ELR (cell line): ENCODE measurements at regions not wholly inside any gene's neighbourhood (a gene's known extent, or its start where the extent isn't known, plus 50 kb on each side); places are given as distances from the start of the nearest gene placed in this dataset.
A peak's percentile ranks its signal among the peaks of the same experiment; 100 is the strongest.
"Not testable (repeated sequence)": the region's sequence is repeated elsewhere in the genome, so short reads cannot be mapped to it uniquely, and the experiment has no call there.

Source experiments
- DNase-seq: peaks from one replicate; pipeline ENCODE4 v3.0.0-alpha.2; 2015; ENCODE audit warnings: low read depth

- DNase-seq: peak; percentile 6
These were observed 334.4 kb downstream of the SRGAP2C start for GRCh38 chr1:121519042-121519755.

GRCh38 chr1:121519756-121520286 lies 335.0 kb downstream of the SRGAP2C start:
- not testable (repeated sequence) for DNase-seq

- no peak for DNase-seq
These were observed 337.4 kb downstream of the SRGAP2C start for GRCh38 chr1:121522061-121522759.

- not testable (repeated sequence) for DNase-seq
These were observed 338.3 kb downstream of the SRGAP2C start for GRCh38 chr1:121523112-121523511.

- DNase-seq: no peak
These were observed 340.6 kb downstream of the SRGAP2C start for GRCh38 chr1:121525355-121525754.

GRCh38 chr1:121528958-121529357 lies 344.2 kb downstream of the SRGAP2C start:
- not testable (repeated sequence) for DNase-seq

GRCh38 chr1:121530026-121530425 lies 345.3 kb downstream of the SRGAP2C start:
- DNase-seq: not testable (repeated sequence)

GRCh38 chr1:121531747-121532146 lies 347.0 kb downstream of the SRGAP2C start:
- DNase-seq: not testable (repeated sequence)

- DNase-seq: not testable (repeated sequence)
These were observed 353.4 kb downstream of the SRGAP2C start for GRCh38 chr1:121538148-121538547.

- no peak for DNase-seq
These were observed 354.3 kb downstream of the SRGAP2C start for GRCh38 chr1:121538943-121539575.

- not testable (repeated sequence) for DNase-seq
These were observed 359.2 kb downstream of the SRGAP2C start for GRCh38 chr1:121543988-121544387.

GRCh38 chr1:121544500-121544899 lies 359.7 kb downstream of the SRGAP2C start:
- DNase-seq: no peak

- not testable (repeated sequence) for DNase-seq
These were observed 361.1 kb downstream of the SRGAP2C start for GRCh38 chr1:121545899-121546298.

- DNase-seq: peak; percentile 51
These were observed 362.2 kb downstream of the SRGAP2C start for GRCh38 chr1:121546830-121547591.

GRCh38 chr1:121547726-121548125 lies 363.0 kb downstream of the SRGAP2C start:
- not testable (repeated sequence) for DNase-seq

- not testable (repeated sequence) for DNase-seq
These were observed 366.0 kb downstream of the SRGAP2C start for GRCh38 chr1:121550817-121551216.

- DNase-seq: not testable (repeated sequence)
These were observed 366.7 kb downstream of the SRGAP2C start for GRCh38 chr1:121551491-121551890.

- DNase-seq: not testable (repeated sequence)
These were observed 371.8 kb downstream of the SRGAP2C start for GRCh38 chr1:121556560-121556959.

GRCh38 chr1:121558034-121558433 lies 373.3 kb downstream of the SRGAP2C start:
- peak; percentile 12 for DNase-seq

GRCh38 chr1:121558514-121558913 lies 373.7 kb downstream of the SRGAP2C start:
- peak; percentile 85 for DNase-seq

GRCh38 chr1:121566346-121566745 lies 381.6 kb downstream of the SRGAP2C start:
- no peak for DNase-seq

GRCh38 chr1:121569428-121569827 lies 384.7 kb downstream of the SRGAP2C start:
- DNase-seq: no peak
